BJ (cell line): ENCODE measurements at regions not wholly inside any gene's neighbourhood (a gene's known extent, or its start where the extent isn't known, plus 50 kb on each side); places are given as distances from the start of the nearest gene placed in this dataset.

Experiments
- CTCF ChIA-PET: fragments of 350-600 bp; formaldehyde crosslinking; extraction: SDS; loops from one replicate; lab custom pipeline; 2021; ENCODE audit warnings: antibody characterized with exemption, inconsistent platforms; lab: Yijun Ruan, JAX
- POLR2A ChIA-PET: fragments of 300-600 bp; sonication (Branson Sonifier 250); formaldehyde crosslinking; extraction: SDS; loops from one replicate; lab custom pipeline; 2021; ENCODE audit warnings: antibody characterized with exemption; lab: Charles Lee
- DNase-seq: peaks from one replicate; pipeline ENCODE4 v3.0.0-alpha.2; 2011; ENCODE audit warnings: low read depth
- H3K27me3 ChIP-seq: 2 replicates; pipeline ENCODE4 v1.6.0; 2011; ENCODE audit warnings: low read length; ENCODE audit not compliant: control insufficient read depth, insufficient read depth
- H3K36me3 ChIP-seq: 2 replicates; pipeline ENCODE4 v1.5.1; 2011; ENCODE audit warnings: low read length; ENCODE audit not compliant: control insufficient read depth, insufficient read depth
- H3K4me3 ChIP-seq: 2 replicates; pipeline ENCODE4 v1.5.1; 2011; ENCODE audit warnings: low read depth, mild to moderate bottlenecking, control low read depth, low read length
- TF ChIP-seq, protein P1 (sequence below): IDR thresholded peaks from 2 replicates; pipeline ENCODE4 v1.5.1; 2011; ENCODE audit warnings: low read depth, mild to moderate bottlenecking, control low read depth, inconsistent platforms, low read length, moderate library complexity; ENCODE audit not compliant: insufficient read depth

GRCh38 chr4:18981234-18981615 lies 959.7 kb upstream of the LCORL start:
- POLR2A ChIA-PET, result no interaction called here
- TF ChIP-seq, protein P1, sequence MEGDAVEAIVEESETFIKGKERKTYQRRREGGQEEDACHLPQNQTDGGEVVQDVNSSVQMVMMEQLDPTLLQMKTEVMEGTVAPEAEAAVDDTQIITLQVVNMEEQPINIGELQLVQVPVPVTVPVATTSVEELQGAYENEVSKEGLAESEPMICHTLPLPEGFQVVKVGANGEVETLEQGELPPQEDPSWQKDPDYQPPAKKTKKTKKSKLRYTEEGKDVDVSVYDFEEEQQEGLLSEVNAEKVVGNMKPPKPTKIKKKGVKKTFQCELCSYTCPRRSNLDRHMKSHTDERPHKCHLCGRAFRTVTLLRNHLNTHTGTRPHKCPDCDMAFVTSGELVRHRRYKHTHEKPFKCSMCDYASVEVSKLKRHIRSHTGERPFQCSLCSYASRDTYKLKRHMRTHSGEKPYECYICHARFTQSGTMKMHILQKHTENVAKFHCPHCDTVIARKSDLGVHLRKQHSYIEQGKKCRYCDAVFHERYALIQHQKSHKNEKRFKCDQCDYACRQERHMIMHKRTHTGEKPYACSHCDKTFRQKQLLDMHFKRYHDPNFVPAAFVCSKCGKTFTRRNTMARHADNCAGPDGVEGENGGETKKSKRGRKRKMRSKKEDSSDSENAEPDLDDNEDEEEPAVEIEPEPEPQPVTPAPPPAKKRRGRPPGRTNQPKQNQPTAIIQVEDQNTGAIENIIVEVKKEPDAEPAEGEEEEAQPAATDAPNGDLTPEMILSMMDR, result no peak
- DNase-seq, result no peak
- Histone ChIP-seq H3K4me3 (no peak overlapping the region), H3K36me3 (no peaks in the 10 kb centered on the region), H3K27me3 (no peaks in the 10 kb centered on the region)
- CTCF ChIA-PET, result interaction anchor here (0.9 kb wide), 1 partner anchor 9 kb away, joined by 3 read pairs; no protein-coding TSS in a partner anchor

DNA sequence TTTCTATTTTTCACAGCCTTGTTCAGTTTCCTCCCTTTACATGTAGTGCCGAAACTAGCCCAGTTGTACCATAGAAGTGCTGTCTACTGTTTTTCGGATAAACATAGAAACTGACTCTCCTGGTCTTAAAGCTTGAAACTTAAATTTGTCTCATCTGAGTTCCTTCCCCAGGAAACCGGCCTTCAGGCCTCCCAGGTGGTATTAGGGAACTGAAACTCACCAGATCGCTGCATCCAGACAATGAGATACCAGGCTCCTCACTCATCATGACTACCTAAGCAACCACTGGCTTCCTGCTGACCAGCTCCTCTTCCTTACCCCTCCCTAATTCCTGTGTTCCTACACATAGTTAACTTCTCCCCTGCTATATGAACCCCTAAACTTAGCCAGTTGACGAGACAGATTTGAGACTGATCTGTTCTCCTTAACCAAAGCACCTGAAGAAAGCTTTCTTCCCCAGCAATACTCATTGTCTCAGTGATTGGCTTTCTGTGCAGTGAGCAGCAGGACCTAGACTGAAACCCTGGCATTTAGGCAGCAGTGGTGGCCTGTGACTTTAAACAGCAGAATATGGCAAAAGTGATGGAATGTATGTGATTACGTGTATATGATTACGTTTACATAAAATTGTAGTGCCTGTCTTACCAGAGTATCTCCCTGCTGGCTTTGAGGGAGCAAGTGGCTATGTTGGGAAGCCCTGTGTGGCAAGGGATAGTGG lies 959.1 kb upstream of the LCORL start:
- no peak for DNase-seq
- H3K4me3 ChIP-seq, result no peak overlapping the region
- H3K36me3 ChIP-seq, result no peaks in the 10 kb centered on the region
- TF ChIP-seq, protein P1, result no peak
- ChIA-PET POLR2A (no interaction called here), CTCF (interaction anchor here (0.9 kb wide), 1 partner anchor 10 kb away, joined by 3 read pairs; no protein-coding TSS in a partner anchor)
- H3K27me3 ChIP-seq, result no peaks in the 10 kb centered on the region

DNA sequence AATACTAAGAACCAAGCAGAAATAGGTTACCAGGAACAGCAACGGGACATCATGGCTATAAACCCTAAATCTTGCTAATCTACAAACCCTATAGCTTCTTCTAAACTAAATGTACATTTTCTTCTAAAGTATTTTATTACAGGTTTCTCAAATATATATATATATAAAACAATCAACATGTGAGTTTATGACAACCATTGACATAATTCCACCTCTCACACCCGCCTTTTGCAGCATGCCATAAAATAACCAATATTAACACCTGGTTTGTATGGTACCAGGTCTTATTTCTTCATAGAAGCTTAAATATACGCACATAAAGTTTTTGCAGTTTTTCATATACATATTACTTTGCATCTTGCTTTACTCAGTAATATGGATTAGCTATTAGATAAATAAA lies 955.3 kb upstream of the LCORL start:
- CTCF ChIA-PET, result no interaction called here
- Histone ChIP-seq H3K27me3 (no peaks in the 10 kb centered on the region), H3K36me3 (no peaks in the 10 kb centered on the region), H3K4me3 (no peak overlapping the region)
- TF ChIP-seq, protein P1, result no peak
- no peak for DNase-seq
- POLR2A ChIA-PET, result no interaction called here

GRCh38 chr4:18975916-18976808 lies 954.6 kb upstream of the LCORL start:
- TF ChIP-seq, protein P1, result no peak
- POLR2A ChIA-PET, result no interaction called here
- Histone ChIP-seq H3K27me3 (no peaks in the 10 kb centered on the region), H3K4me3 (no peak overlapping the region), H3K36me3 (no peaks in the 10 kb centered on the region)
- no peak for DNase-seq
- CTCF ChIA-PET, result no interaction called here

DNA sequence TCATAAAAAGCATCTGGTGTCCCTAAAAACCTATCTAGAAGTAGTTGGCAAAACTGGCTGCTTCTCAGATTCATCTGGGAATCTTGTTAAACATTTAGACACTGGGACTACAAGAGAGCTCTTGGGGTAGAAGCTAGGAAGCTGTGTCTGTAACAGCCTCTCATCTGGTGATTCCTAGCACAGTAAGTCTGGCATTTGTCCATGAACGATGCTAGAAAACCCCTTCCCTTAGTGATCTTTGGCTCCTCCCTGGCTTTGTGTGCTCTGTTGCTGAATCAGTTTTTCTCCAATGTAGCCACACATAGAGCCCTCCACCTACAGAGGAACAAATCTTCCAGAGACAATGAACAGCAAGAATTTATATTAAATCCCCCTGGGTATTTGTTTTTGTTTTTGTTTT lies 951.7 kb upstream of the LCORL start:
- ChIA-PET CTCF (interaction anchor here (0.8 kb wide), 1 partner anchor 942 kb away, joined by 3 read pairs; no protein-coding TSS in a partner anchor), POLR2A (no interaction called here)
- no peak for DNase-seq
- TF ChIP-seq, protein P1, result no peak
- no peaks in the 10 kb centered on the region for H3K27me3 ChIP-seq
- no peak overlapping the region for H3K4me3 ChIP-seq
- no peaks in the 10 kb centered on the region for H3K36me3 ChIP-seq
